Dedifferentiated amniotic fluid mesenchymal stem cell (primary cell): ENCODE measurements at regions not wholly inside any gene's neighbourhood (a gene's known extent, or its start where the extent isn't known, plus 50 kb on each side); places are given as distances from the start of the nearest gene placed in this dataset.
A peak's percentile ranks its signal among the peaks of the same experiment; 100 is the strongest.
"Not testable (repeated sequence)": the region's sequence is repeated elsewhere in the genome, so short reads cannot be mapped to it uniquely, and the experiment has no call there.

Source experiments
- DNase-seq: peaks from one replicate; pipeline ENCODE4 v3.0.0-alpha.2; 2016; ENCODE audit errors: extremely low spot score

DNA sequence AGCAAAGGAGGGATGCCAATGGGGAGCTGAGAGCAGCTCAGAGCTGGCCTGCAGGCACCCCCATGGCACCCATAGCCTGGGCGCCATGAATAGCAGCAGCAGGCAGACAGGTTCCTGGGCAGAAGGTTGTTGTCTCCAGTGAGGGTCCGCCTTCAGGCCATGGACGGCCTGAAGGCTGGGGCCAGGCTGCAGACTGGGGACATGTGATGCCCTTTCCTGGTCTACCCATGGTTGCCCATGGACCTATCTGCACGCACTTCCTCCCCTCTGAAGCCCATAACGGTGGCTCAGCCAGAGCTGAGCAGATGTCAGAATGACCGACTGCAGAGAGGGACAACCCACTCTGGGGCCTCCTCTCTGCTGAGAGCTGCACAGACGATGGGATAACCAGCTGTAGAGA, 256.8 kb downstream of the PLOD2 start:
- no peak for DNase-seq

DNA sequence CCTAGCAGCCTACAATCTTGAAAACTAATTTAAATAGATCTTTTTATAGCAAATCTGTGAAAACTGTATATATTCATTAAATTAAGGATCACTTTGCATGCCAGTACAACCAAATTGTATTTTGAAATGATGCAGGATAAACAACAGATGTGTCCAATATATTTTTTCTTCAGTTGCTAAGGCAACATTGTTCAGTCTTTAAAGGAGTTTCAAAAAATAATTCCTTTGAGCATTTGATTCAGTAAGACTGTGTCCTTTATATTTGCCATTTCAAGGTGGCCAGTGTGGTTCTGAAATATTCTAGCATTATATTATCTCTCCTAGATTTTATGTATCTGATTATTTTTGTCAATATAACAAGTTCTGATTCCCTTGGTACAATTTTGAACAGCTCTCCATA, 254.7 kb downstream of the PLOD2 start:
- no peak for DNase-seq

DNA sequence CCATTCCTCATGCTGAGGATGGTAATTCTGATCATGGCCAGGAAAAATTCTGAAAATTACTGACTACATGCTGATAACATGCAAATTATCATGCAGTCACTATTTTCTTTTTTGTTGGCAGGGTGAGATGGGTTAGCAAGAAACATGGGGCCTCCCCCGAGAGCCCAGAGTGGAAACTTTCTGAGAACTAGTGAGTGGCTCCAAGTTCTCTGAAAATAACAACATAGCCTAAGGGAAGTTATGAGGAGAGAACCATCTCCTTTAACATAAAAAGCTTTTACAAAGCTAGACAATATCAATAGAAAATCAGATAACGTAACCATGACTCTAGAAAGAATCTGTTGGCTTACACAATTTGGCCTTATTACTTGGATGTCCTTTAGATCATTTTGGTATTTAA, 254.2 kb downstream of the PLOD2 start:
- no peak for DNase-seq

DNA sequence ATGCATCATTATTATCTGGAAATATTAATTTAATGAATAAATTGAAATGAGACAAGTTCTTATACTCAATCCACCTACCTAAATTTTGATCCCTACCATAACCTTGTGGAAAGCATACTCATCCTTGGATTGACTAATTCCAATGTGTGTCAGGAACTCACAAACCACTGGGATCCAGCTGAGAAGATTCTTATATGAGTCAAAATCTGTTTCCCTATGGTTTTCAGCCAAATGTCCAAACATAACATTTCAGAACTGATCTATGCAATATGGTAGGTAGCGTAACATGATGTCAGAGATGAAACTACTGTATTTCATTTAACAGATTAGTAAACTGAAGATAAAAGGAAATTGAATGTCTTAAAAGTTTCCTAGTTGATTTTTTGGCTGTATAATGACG, 250.0 kb downstream of the PLOD2 start:
- DNase-seq, result no peak

DNA sequence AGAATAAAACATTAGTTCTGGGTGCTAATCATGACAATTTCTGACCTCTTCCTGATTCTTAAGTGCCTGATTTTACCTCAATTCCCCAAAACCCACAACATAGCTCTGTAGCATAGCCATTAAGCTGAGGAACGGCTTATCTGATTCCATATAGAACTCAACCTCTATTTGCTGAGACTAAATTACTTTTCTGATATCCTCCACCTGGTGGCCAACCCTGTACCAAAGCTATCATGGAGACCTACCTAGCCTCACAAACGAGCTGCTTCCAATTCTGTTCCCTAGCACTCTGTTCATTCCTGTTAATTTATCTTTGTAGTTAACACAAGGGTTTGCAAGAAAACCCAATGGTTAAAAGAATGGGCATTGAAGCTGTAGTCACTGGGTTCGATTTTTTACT, 245.2 kb downstream of the PLOD2 start:
- DNase-seq, result no peak

DNA sequence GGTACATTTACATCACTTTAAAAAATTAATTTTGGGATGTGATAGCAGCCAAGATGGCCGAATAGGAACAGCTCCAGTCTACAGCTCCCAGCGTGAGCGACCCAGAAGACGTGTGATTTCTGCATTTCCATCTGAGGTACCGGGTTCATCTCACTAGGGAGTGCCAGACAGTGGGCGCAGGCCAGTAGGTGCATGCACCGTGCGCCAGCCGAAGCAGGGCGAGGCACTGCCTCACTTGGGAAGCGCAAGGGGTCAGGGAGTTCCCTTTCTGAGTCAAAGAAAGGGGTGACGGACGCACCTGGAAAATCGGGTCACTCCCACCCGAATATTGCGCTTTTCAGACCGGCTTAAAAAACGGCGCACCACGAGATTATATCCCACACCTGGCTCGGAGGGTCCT, 233.2 kb downstream of the PLOD2 start:
- DNase-seq, result not testable (repeated sequence)

DNA sequence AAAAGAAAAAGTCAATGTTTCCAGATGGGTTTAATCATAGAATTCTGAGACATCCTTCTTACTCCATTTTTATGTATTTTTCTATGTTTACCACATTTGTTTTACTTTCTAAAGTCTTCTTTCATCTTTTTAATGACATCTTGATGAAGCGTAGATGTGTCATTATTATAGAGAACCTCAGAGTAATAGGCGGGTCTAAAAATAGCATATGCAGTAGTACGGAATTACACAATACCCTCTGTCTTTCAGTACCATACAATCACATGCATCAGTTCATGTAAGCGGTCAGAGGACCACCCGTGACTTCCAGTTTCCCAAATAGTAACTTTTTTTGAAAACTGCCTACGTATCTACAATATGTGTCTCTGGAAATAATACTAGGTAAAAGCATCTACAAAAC, 224.0 kb downstream of the PLOD2 start:
- no peak for DNase-seq

DNA sequence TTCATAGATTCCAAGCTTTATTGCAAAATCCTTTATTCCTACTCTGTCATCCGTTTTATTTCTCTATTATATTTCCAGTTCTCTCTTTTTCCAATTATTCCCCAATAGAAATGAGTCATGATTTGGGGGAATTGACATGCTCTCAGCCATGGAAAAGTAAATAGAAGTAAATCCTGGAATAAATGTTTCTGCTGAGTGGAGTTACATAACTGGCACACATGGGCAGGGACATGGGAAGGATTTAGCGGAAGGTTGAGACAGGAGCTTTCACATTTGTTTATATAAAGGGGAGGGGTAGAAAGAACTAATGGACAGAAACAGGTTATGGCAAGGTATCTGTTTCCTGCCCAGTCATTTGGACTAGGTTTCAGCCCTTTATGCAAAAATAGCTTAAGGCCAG, 221.6 kb downstream of the PLOD2 start:
- DNase-seq, result no peak

DNA sequence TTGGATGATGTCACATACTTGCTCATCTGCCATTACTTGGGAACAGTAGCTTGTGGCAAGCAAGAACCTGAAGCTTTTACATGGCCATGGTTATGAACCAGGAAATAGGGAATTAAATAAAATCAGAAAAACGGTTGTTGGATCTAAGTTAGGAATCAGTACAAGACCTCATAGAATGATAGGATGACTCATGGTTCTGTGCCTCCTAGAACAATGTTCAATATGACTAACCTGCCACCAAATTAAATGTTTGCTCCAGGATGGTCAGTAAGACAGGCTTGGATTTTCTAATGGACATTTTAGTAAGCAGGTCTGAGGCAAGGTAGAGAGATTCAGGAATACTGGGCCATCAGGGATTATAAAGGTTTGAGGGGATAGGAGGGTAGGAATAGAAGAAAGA, 218.9 kb downstream of the PLOD2 start:
- no peak for DNase-seq

DNA sequence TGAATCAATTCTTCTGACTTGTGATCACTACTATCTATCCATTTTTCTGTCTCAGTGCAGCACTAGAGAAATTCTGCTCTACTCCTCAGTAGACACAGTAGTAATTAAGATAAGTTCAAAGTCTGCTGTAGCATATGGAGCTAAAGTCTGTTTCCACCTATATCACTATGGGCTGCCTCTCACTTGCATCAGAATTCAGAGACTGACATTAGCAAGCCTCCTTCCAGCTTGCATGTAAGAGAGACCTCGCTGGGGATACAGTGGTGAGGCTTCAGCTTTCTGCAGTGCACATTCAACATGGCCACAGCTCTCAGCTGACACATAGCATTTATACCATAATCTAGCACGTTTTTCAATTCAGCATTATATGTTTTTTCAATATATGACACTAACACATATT, 217.0 kb downstream of the PLOD2 start:
- DNase-seq, result no peak

DNA sequence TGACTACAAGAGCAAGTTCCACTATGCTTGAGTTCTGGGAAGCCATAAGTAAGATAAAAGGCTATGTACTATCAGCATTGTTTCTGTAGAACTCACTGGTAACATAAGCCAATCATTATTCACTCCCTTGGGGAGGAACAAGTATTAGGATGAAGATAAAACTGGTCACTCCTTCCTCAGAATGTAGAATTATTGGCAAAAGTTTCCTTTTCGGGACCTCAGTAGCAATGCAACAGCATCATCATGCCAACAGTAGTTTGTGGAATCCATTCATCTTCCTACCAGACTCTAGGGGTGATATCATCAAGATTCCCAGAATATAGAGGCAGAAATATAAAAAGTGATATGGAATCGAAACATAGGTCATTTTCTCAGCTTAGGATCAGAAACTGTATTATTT, 209.5 kb downstream of the PLOD2 start:
- DNase-seq, result no peak

DNA sequence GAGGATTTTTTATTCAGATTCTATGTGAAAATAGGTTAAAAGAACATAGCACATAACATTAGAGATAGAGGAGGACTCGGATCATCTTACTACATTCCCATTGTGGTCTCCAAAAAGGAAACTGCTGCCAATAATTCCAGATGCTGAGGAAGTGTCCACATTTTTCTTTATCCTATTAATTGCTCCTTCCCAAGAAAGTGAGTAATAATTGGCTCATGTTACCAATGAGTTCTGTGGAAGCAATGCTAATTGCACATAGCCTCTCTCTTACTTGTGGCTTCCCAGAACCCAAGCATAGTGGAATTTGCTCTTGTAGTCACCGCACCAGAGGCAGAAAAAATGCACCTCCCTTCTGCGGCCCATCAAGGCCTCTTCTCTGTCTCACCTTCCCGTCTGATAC, 208.4 kb downstream of the PLOD2 start:
- DNase-seq, result no peak

DNA sequence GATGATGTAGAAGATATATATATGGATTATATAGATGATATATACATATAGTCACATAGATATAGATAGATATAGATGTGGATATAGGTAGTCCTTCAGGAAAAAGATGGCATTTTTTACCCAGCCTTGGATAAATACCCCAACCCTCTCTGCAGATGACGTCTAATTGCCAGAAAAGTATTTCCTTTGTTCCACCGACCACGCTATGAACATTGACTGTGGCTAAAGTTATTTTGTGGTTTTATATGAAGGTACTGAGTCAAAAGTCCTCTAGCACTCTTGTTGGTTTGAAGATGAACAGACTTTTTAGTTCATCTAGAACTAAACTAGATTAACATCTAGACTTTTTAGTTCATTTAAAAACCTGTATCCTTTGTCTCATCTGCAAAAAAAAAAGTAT, 207.7 kb downstream of the PLOD2 start:
- DNase-seq, result no peak

DNA sequence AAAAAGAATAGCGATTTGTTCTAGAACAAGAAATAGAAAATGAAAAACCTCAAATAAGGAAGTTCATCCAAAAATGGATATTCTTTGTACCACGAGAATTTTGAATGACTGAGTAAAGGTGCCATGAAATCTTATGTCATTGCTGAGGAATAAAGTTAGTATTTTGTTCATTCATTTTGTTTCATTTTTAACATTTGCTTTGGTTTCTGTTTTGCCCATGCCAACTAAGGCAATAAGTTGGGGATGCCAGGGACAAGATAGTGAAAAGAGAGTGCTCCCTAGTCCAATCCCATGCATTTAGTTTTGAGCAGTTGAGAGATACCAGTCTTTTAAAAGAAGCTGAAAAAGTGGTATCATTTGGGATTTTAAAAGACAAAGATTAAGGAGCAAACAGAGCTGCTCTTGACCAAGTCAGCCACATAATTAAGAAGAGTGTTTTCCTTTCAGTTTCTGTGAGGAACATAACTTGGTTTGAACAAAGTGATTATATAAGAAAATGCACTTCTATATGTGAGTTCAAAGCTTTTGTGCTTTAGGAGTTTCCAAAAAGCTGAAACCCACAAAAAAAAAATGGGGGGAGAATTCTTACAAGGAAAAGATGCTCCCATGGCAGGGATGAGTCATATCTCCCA, 201.4 kb downstream of the PLOD2 start:
- DNase-seq, result no peak

DNA sequence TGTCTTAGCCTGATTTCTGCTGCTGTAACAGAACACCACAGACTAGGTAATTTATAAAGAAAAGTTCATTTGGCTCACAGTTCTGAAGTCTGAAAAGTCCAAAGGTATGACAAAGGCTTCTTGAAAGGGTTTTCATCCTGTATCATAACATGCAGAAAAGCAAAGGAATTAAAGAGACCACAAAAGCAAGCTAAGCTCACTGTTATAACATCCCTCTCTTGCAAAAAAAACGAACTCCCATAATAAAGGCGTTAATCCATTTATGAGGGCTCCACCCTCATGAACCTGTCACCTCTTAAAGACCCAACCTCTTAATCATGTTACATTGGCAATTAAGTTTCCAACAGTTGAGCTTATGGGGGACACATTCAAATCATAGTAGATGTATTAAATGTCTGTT, 197.9 kb downstream of the PLOD2 start:
- no peak for DNase-seq

DNA sequence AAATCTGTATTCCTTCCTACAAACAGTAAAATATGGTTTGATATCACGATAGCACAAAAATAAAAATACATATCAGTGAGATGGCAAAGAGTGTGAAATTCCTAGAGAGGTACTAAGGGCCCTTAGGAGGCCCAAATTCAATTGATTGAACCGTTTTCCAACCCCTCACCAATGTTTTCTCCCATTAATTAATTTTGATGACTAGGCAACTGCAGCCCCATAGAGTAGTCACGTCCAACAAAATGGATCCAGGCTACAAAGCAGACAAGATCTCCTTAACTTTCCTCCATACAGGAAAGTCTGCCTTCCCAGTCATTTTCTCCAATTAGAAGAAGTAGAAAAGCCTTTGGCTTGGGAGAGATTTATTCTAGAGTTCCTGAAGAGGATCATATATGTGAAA, 193.9 kb downstream of the PLOD2 start:
- DNase-seq, result no peak

DNA sequence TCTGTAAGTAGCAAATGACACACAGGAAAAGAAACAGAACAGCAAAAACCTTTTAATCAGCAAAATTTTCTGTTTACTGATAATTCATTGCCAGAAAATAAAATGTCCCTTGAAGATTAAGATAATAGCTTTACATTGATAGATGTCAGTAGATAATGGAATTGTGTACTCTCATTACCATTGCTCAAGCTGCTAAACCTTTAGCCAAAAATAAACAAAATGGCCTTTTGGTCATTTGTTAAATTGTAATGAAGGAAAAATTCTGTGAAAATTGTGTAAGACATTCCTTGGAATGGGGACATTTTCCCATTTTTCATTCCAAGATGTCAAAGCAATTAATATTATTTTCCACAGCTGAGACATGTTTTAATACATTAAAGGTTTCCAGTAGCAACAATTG, 189.8 kb downstream of the PLOD2 start:
- DNase-seq, result no peak

DNA sequence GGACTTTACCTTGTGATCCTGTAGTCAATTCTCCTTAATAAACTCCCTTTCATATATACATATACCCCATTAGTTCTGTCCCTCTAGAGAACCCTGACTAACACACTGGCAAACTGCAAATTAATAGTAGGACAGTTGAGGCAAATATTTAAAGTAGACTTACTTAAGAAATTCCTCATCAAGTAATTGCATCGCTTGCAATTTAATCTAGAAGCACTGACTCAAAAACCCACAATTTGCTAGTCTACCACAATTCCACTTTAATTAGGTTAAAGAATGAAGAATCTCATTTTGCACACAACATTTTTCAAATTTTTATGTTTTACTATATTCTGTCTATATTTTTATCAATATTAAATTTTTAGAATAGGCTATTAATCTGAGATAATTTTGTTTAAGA, 188.1 kb downstream of the PLOD2 start:
- no peak for DNase-seq

DNA sequence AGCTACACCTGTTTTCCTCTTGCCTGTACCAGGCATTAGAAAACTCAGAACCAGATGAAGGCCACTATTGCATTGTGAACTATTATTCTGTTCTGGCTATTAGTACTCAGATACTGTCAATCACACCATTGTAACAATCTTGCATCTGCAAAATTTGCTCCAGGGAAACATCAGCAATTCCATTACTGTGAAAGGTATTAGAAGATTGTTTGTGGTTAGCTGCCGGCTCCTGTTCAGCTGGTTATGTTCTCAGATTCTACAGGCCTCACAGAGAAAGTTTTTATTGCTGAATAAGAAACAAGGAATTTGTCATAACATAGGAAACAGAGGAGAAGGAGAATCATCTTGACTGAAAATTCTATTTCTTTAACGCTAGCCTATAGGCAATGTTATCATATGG, 179.9 kb downstream of the PLOD2 start:
- peak; percentile 33 for DNase-seq

DNA sequence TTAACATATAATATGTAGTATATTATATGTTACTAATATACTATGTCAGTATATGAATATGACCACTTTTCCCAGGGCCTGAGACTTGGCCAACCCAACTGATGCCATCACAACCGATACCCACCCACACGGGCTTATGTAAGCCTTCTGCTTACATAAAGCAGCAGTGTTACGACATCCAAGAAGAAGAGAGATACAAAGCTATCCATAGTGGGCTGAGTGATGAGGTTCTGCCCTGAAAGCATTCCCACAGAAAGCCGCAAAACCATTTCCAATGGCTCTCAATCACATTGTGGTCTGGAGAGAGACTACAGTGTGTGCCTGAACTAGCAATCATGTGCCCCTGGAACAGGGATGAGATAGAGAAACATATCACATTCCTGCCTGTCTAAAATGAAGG, 177.9 kb downstream of the PLOD2 start:
- no peak for DNase-seq
